Mesenchymal stem cell (in vitro differentiated cells and primary cell): ENCODE measurements at regions not wholly inside any gene's neighbourhood (a gene's known extent, or its start where the extent isn't known, plus 50 kb on each side); places are given as distances from the start of the nearest gene placed in this dataset.

Experiments
- DNase-seq: peaks from one replicate; pipeline ENCODE4 v3.0.0-alpha.2; 2013
- H2AFZ ChIP-seq: one replicate; pipeline ENCODE4 v1.6.1; 2013; ENCODE audit warnings: low read depth, mild to moderate bottlenecking, control low read depth, inconsistent platforms, low read length, moderate library complexity
- H2AK5ac ChIP-seq: 2 replicates; pipeline ENCODE4 v1.6.1; 2013; ENCODE audit warnings: low read length, moderate library complexity, mild to moderate bottlenecking, inconsistent platforms; ENCODE audit not compliant: severe bottlenecking
- H2BK120ac ChIP-seq: one replicate; pipeline ENCODE4 v1.6.1; 2013; ENCODE audit warnings: low read depth, mild to moderate bottlenecking, inconsistent platforms, low read length, moderate library complexity
- H2BK12ac ChIP-seq, 2 experiments: one replicate each; pipeline ENCODE4 v1.6.1; 2013; ENCODE audit warnings: inconsistent platforms in 2 of 2, low read length in 2 of 2, mild to moderate bottlenecking in 2 of 2, moderate library complexity in 2 of 2, control low read depth in 1 of 2
- H2BK15ac ChIP-seq: one replicate; pipeline ENCODE4 v1.6.1; 2013; ENCODE audit warnings: mild to moderate bottlenecking, low read depth, inconsistent platforms; ENCODE audit not compliant: poor library complexity, severe bottlenecking
- H2BK5ac ChIP-seq: 2 replicates; pipeline ENCODE4 v1.6.1; 2013; ENCODE audit warnings: low read depth, mild to moderate bottlenecking, low read length, control low read depth, inconsistent platforms; ENCODE audit not compliant: poor library complexity, severe bottlenecking
- H3K14ac ChIP-seq, 2 experiments: one replicate each; pipeline ENCODE4 v1.6.1; 2013; ENCODE audit warnings: inconsistent platforms in 2 of 2, low read length in 2 of 2, control low read depth in 1 of 2, mild to moderate bottlenecking in 1 of 2, moderate library complexity in 1 of 2
- H3K18ac ChIP-seq, 2 experiments: one replicate each; pipeline ENCODE4 v1.6.1; 2013; ENCODE audit warnings: inconsistent platforms in 2 of 2, low read length in 2 of 2, control low read depth in 1 of 2, low read depth in 1 of 2, mild to moderate bottlenecking in 1 of 2
- H3K23ac ChIP-seq, 2 experiments: one replicate each; pipeline ENCODE4 v1.6.1; 2013; ENCODE audit warnings: inconsistent platforms in 2 of 2, low read length in 2 of 2, mild to moderate bottlenecking in 2 of 2, moderate library complexity in 2 of 2, control low read depth in 1 of 2
- H3K27ac ChIP-seq: 2 replicates; pipeline ENCODE4 v1.5.1; 2013; ENCODE audit warnings: mild to moderate bottlenecking, moderate library complexity, low read length, control low read depth, inconsistent platforms; ENCODE audit not compliant: poor library complexity, severe bottlenecking
- H3K27me3 ChIP-seq, 2 experiments: 2 replicates each; pipeline versions ENCODE4 v1.6.1 to v1.7.0; 2013; ENCODE audit warnings: low read length in 2 of 2, mild to moderate bottlenecking in 2 of 2, moderate library complexity in 2 of 2, control low read depth in 1 of 2, inconsistent platforms in 1 of 2; ENCODE audit not compliant: control insufficient read depth in 1 of 2, insufficient read depth in 1 of 2
- H3K36me3 ChIP-seq, 2 experiments: 2 replicates each; pipeline versions ENCODE4 v1.6.1 to v1.7.0; 2013; ENCODE audit warnings: low read length in 2 of 2, control low read depth in 1 of 2, inconsistent platforms in 1 of 2, low read depth in 1 of 2, mild to moderate bottlenecking in 1 of 2; ENCODE audit not compliant: insufficient read depth in 2 of 2, control insufficient read depth in 1 of 2
- H3K4ac ChIP-seq, 2 experiments: one replicate each; pipeline ENCODE4 v1.6.1; 2013; ENCODE audit warnings: inconsistent platforms in 2 of 2, low read length in 2 of 2, mild to moderate bottlenecking in 2 of 2, moderate library complexity in 2 of 2, control low read depth in 1 of 2, low read depth in 1 of 2
- H3K4me1 ChIP-seq: 2 replicates; pipeline ENCODE4 v1.6.1; 2013; ENCODE audit warnings: low read depth, low read length, control low read depth; ENCODE audit not compliant: control insufficient read depth, insufficient read depth
- H3K4me2 ChIP-seq: 2 replicates; pipeline ENCODE4 v1.6.1; 2013; ENCODE audit warnings: low read length, mild to moderate bottlenecking, inconsistent platforms; ENCODE audit not compliant: poor library complexity, severe bottlenecking
- H3K4me3 ChIP-seq, 2 experiments: 2 replicates each; pipeline versions ENCODE4 v1.5.1 to v1.7.0; 2013; ENCODE audit warnings: low read length in 2 of 2, mild to moderate bottlenecking in 2 of 2, control low read depth in 1 of 2, low read depth in 1 of 2; ENCODE audit not compliant: insufficient read depth in 1 of 2
- H3K79me1 ChIP-seq: replicated peaks from 2 replicates; pipeline ENCODE4 v1.6.1; 2013; ENCODE audit warnings: mild to moderate bottlenecking, control low read depth, low read length, inconsistent platforms; ENCODE audit not compliant: poor library complexity, severe bottlenecking
- H3K9ac ChIP-seq: 2 replicates; pipeline ENCODE4 v1.7.0; 2013; ENCODE audit warnings: mild to moderate bottlenecking, low read length, moderate library complexity
- H3K9me3 ChIP-seq: 2 replicates; pipeline ENCODE4 v1.7.0; 2013; ENCODE audit warnings: mild to moderate bottlenecking, low read length; ENCODE audit not compliant: control insufficient read depth
- H4K8ac ChIP-seq: one replicate; pipeline ENCODE4 v1.6.1; 2013; ENCODE audit warnings: inconsistent platforms, mild to moderate bottlenecking, low read length, moderate library complexity
- H4K91ac ChIP-seq: one replicate; pipeline ENCODE4 v1.6.1; 2013; ENCODE audit warnings: mild to moderate bottlenecking, low read length, inconsistent platforms
- WGBS: methylation state at CpG from one replicate; pipeline ENCODE4 v1.1.7; 2013; ENCODE audit warnings: mixed read lengths; 5-methylcytosine and 5-hydroxymethylcytosine counted together

DNA sequence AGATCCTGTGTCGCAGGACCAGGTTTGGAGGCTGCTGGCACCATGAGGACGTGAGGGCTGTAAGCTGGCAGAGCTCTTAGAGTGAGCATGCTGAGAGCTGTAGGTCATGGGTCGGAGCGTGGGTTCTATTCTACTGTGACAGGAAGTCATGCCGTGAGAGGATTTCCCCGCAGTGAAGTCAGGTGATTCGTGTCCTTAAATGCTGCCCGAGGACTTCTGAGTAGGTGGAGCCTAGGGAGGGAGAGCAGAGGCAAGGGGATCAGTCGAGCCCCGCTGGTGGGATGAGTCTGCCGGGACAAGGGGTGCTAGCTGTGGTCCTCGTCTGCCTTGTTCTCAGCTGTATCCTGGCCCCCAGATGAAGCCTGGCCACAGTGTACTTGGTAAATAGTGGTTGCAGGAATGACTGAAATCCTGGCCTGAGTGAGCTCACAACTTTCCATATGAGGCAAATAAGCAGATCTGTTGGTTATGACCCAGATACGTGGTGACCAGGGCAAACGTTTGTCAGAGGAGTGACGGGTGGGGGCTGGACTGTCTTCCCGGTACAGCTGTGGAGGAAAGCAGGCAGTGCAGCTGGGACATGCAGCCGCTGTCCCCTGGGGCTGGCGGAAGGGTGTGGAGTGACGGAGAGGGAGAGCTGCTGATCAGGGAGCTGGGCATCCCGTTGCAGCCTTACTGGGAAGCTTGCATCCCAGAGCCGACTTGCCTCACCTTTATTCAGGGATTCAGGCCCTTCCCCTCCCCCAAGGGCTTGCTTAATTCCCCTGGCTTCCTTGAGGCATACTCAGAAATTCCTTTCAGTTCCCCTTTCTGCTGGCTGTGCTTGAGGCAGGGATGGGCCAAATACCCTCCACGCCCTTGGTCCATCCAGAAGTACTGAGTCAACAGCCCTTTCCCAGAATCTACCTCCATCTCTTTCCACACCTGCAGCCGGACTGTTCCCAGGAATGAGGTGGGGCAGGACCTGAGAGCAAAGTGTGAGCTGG lies 250.9 kb upstream of the RREB1 start:
- DNase-seq = peak; percentile 85
- no peaks in the 10 kb centered on the region for H3K79me1 ChIP-seq
- peak overlapping the region in 1 of 2 experiments; percentile 46 for H3K4me3 ChIP-seq
- peak overlapping the region in 1 of 2 experiments; percentile 81 for H2BK12ac ChIP-seq
- no peaks in the 10 kb centered on the region for H3K9me3 ChIP-seq
- H2AFZ ChIP-seq = peak overlapping the region; percentile 51
- H3K27me3 ChIP-seq = peaks cover 3 to 4% of the 10 kb centered on the region in 2 experiments
- peak overlapping the region; percentile 21 for H2BK120ac ChIP-seq
- peak overlapping the region; percentile 2 to 41 for H3K18ac ChIP-seq
- H2AK5ac ChIP-seq = no peak overlapping the region
- H3K23ac ChIP-seq = no peak overlapping the region
- H3K36me3 ChIP-seq = no peaks in the 10 kb centered on the region
- H3K4me2 ChIP-seq = peak overlapping the region; percentile 38
- H4K91ac ChIP-seq = peak overlapping the region; percentile 30
- no peak overlapping the region for H2BK5ac ChIP-seq
- 43% methylated on average over 22 of the region's 23 CpGs for WGBS
- no peak overlapping the region for H3K27ac ChIP-seq
- H3K9ac ChIP-seq = peak overlapping the region; percentile 20
- peak overlapping the region in 1 of 2 experiments; percentile 76 for H3K14ac ChIP-seq
- peak overlapping the region in 1 of 2 experiments; percentile 26 for H3K4ac ChIP-seq
- no peak overlapping the region for H2BK15ac ChIP-seq
- H4K8ac ChIP-seq = peak overlapping the region; percentile 29
- peaks cover 7% of the 10 kb centered on the region for H3K4me1 ChIP-seq

DNA sequence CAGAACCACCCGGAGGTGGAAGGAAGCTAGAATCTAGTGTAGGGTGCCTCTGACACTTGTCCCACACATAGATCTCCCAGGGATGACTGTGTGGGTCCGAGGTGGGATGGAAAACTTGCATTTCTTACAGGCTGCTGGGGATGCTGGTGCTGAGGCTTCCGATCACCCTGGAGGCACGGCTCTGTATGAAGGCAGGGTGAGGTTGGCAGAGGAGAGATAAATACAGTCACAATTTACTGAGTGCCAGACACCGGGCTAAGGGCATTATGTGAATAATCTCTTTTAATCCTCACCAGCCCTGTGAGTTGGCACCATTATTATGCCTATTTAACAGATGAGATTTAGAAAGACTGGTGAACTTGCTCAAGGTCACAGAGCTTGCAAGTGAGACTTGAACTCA lies 250.2 kb upstream of the RREB1 start:
- Histone ChIP-seq H2BK15ac (no peak overlapping the region), H3K18ac (peak overlapping the region in 1 of 2 experiments; percentile 24), H3K23ac (no peak overlapping the region), H3K4me1 (peaks cover 7% of the 10 kb centered on the region), H3K27me3 (peaks cover 4 to 7% of the 10 kb centered on the region in 2 experiments), H3K36me3 (no peaks in the 10 kb centered on the region), H3K27ac (no peak overlapping the region), H3K9ac (no peak overlapping the region), H4K8ac (no peak overlapping the region), H3K4me3 (peak overlapping the region in 1 of 2 experiments; percentile 46), H2AK5ac (no peak overlapping the region), H3K4me2 (no peak overlapping the region), H2BK12ac (no peak overlapping the region), H3K79me1 (no peaks in the 10 kb centered on the region), H3K4ac (no peak overlapping the region), H2AFZ (no peak overlapping the region), H4K91ac (no peak overlapping the region), H2BK5ac (no peak overlapping the region), H3K14ac (no peak overlapping the region), H3K9me3 (no peaks in the 10 kb centered on the region), H2BK120ac (no peak overlapping the region)
- no peak for DNase-seq
- 83% methylated on average over 5 of the region's 5 CpGs for WGBS

DNA sequence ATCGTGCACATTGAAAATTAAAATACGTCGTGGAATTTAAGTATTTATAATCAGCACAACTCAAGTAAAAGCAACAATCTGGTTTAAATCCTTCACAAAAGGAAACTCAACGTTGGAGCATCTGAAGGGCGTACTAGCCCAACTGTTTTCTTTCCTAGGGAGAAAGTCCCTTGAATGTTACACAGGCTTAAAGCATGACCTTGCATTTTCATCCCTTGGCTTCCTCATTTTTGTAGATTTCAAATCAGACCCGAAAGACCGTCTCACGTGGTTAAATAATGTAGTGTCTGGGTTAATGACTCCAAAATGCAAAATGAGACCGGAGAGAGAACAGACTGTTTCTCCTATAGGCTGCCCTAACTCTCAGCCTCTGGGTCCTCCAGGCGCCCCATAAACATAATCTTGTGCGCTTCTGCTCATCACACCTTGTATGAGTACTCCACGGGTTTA lies 249.2 kb upstream of the RREB1 start:
- H3K36me3 ChIP-seq = no peaks in the 10 kb centered on the region
- H4K8ac ChIP-seq = no peak overlapping the region
- H3K4me1 ChIP-seq = peaks cover 7% of the 10 kb centered on the region
- no peak overlapping the region for H2AFZ ChIP-seq
- H2BK5ac ChIP-seq = no peak overlapping the region
- H3K79me1 ChIP-seq = no peaks in the 10 kb centered on the region
- H3K14ac ChIP-seq = no peak overlapping the region
- H3K4ac ChIP-seq = no peak overlapping the region
- no peak overlapping the region for H2BK120ac ChIP-seq
- no peak overlapping the region for H3K23ac ChIP-seq
- WGBS = 84% methylated on average over 12 of the region's 12 CpGs
- H3K9ac ChIP-seq = no peak overlapping the region
- no peaks in the 10 kb centered on the region for H3K9me3 ChIP-seq
- H3K27me3 ChIP-seq = peaks cover 7 to 8% of the 10 kb centered on the region in 2 experiments
- H2AK5ac ChIP-seq = no peak overlapping the region
- H3K4me3 ChIP-seq = no peak overlapping the region
- no peak overlapping the region for H2BK15ac ChIP-seq
- DNase-seq = no peak
- H3K18ac ChIP-seq = no peak overlapping the region
- H4K91ac ChIP-seq = no peak overlapping the region
- H2BK12ac ChIP-seq = no peak overlapping the region
- H3K27ac ChIP-seq = no peak overlapping the region
- H3K4me2 ChIP-seq = no peak overlapping the region

DNA sequence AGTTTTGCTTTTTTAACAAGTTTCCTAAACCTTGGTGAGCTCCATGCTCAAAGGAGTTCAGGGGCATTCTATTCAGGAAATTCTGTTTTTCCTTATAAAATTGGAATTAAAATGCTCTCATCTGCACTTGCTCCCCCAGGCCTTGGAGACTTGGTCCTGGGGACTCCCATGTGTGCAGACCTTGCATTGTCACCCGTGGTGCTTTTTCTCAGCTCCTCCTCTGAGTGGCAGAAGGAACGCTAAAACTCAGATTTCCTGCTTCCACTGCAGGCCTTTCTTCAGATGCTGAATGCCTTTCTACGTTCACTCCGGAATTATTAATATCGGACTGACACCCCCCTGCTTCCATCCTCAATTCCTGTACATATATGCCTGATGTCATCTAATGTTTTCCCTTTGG lies 248.7 kb upstream of the RREB1 start:
- Histone ChIP-seq H2BK120ac (no peak overlapping the region), H3K27me3 (peaks cover 5 to 8% of the 10 kb centered on the region in 2 experiments), H3K9ac (no peak overlapping the region), H4K91ac (no peak overlapping the region), H3K9me3 (no peaks in the 10 kb centered on the region), H2AFZ (no peak overlapping the region), H4K8ac (no peak overlapping the region), H3K14ac (no peak overlapping the region), H3K4me1 (peaks cover 7% of the 10 kb centered on the region), H2BK15ac (no peak overlapping the region), H3K4ac (no peak overlapping the region), H3K18ac (no peak overlapping the region), H3K4me2 (no peak overlapping the region), H2BK12ac (no peak overlapping the region), H3K27ac (no peak overlapping the region), H2BK5ac (no peak overlapping the region), H2AK5ac (no peak overlapping the region), H3K36me3 (no peaks in the 10 kb centered on the region), H3K4me3 (no peak overlapping the region), H3K23ac (no peak overlapping the region), H3K79me1 (no peaks in the 10 kb centered on the region)
- no peak for DNase-seq
- 83% methylated on average over 5 of the region's 5 CpGs for WGBS
